Mesothelial cell of epicardium (in vitro differentiated cells): ENCODE measurements at regions not wholly inside any gene's neighbourhood (a gene's known extent, or its start where the extent isn't known, plus 50 kb on each side); places are given as distances from the start of the nearest gene placed in this dataset.

Experiments
- DNase-seq, 2 experiments: peaks; one replicate each; pipeline ENCODE4 v3.0.0; 2021; ENCODE audit warnings: low spot score in 2 of 2; ENCODE audit not compliant: unreplicated experiment in 2 of 2
- H3K27ac Mint-ChIP-seq: 2 replicates; pipeline ENCODE4 v1.8.0; 2021; ENCODE audit warnings: mixed read lengths
- H3K27me3 Mint-ChIP-seq: 2 replicates; pipeline ENCODE4 v1.8.0; 2021; ENCODE audit warnings: low read depth, mixed read lengths
- H3K36me3 Mint-ChIP-seq: 2 replicates; pipeline ENCODE4 v1.8.0; 2021; ENCODE audit warnings: mixed read lengths
- H3K4me1 Mint-ChIP-seq: 2 replicates; pipeline ENCODE4 v1.8.0; 2021; ENCODE audit warnings: mixed read lengths
- H3K4me3 Mint-ChIP-seq: 2 replicates; pipeline ENCODE4 v1.8.0; 2021; ENCODE audit warnings: mild to moderate bottlenecking, moderate library complexity, mixed read lengths
- H3K9me3 Mint-ChIP-seq: 2 replicates; pipeline ENCODE4 v1.8.0; 2021; ENCODE audit warnings: mixed read lengths
- CTCF ChIP-seq: fragments of 200-600 bp; sonication (generic); IDR thresholded peaks from one replicate; pipeline ENCODE4 v1.5.0; 2021; ENCODE audit warnings: antibody characterized with exemption; ENCODE audit not compliant: unreplicated experiment

- Mint-ChIP-seq H3K27ac (no peak overlapping the region), H3K36me3 (no peaks in the 10 kb centered on the region), H3K4me3 (no peak overlapping the region), H3K9me3 (peaks cover 3% of the 10 kb centered on the region), H3K4me1 (peaks cover 7% of the 10 kb centered on the region), H3K27me3 (peaks cover 2% of the 10 kb centered on the region)
- TF ChIP-seq CTCF = no peak
- DNase-seq = no peak
These were observed 97.2 kb upstream of the DNAH5 start for GRCh38 chr5:14041528-14042192.

GRCh38 chr5:14040542-14040941, 96.1 kb upstream of the DNAH5 start:
- Mint-ChIP-seq H3K27ac (no peak overlapping the region), H3K4me1 (peaks cover 18% of the 10 kb centered on the region), H3K4me3 (no peak overlapping the region), H3K9me3 (peaks cover 3% of the 10 kb centered on the region), H3K27me3 (no peaks in the 10 kb centered on the region), H3K36me3 (no peaks in the 10 kb centered on the region)
- no peak for DNase-seq
- TF ChIP-seq CTCF = no peak

- H3K4me3 Mint-ChIP-seq = no peak overlapping the region
- no peak for DNase-seq
- no peak for TF ChIP-seq CTCF
- no peaks in the 10 kb centered on the region for H3K27me3 Mint-ChIP-seq
- no peak overlapping the region for H3K27ac Mint-ChIP-seq
- H3K4me1 Mint-ChIP-seq = peaks cover 25% of the 10 kb centered on the region
- no peaks in the 10 kb centered on the region for H3K36me3 Mint-ChIP-seq
- H3K9me3 Mint-ChIP-seq = peaks cover 3% of the 10 kb centered on the region
These were observed 95.1 kb upstream of the DNAH5 start for GRCh38 chr5:14039576-14039975.

GRCh38 chr5:14039063-14039462, 94.6 kb upstream of the DNAH5 start:
- no peak for TF ChIP-seq CTCF
- H3K4me1 Mint-ChIP-seq = peaks cover 28% of the 10 kb centered on the region
- H3K36me3 Mint-ChIP-seq = no peaks in the 10 kb centered on the region
- no peak overlapping the region for H3K4me3 Mint-ChIP-seq
- DNase-seq = no peak
- peaks cover 7% of the 10 kb centered on the region for H3K9me3 Mint-ChIP-seq
- H3K27ac Mint-ChIP-seq = no peak overlapping the region
- H3K27me3 Mint-ChIP-seq = no peaks in the 10 kb centered on the region

GRCh38 chr5:14038341-14038959, 94.0 kb upstream of the DNAH5 start:
- no peak for DNase-seq
- Mint-ChIP-seq H3K4me3 (no peak overlapping the region), H3K36me3 (no peaks in the 10 kb centered on the region), H3K9me3 (peaks cover 7% of the 10 kb centered on the region), H3K4me1 (peaks cover 28% of the 10 kb centered on the region), H3K27me3 (no peaks in the 10 kb centered on the region), H3K27ac (no peak overlapping the region)
- TF ChIP-seq CTCF = no peak
